HCT116 (cell line): ENCODE measurements at regions not wholly inside any gene's neighbourhood (a gene's known extent, or its start where the extent isn't known, plus 50 kb on each side); places are given as distances from the start of the nearest gene placed in this dataset.

Experiments
- ATAC-seq: fragments of 200-7000 bp; cut with Tn5 transposase; 2 replicates; pipeline ENCODE4 v1.9.1; 2020; ENCODE audit warnings: mild to moderate bottlenecking, moderate library complexity
- BruUV-seq: library from RNA; stranded (reverse); fragments of 400-500 nt; replicated peaks from 2 replicates; lab custom pipeline; 2021; lab: Mats Ljungman, UMichigan
- CTCF ChIA-PET: fragments of 300-600 bp; sonication (Branson Sonifier 250); formaldehyde crosslinking; loops from one replicate; lab custom pipeline; 2021; ENCODE audit warnings: antibody characterized with exemption; lab: Charles Lee
- POLR2A ChIA-PET: fragments of 300-600, 350-600 bp; sonication (Branson Sonifier 250); formaldehyde crosslinking; loops from one replicate; lab custom pipeline; 2021; ENCODE audit warnings: antibody characterized with exemption; lab: Charles Lee
- RAD21 ChIA-PET, 2 experiments: fragments of 300-600 bp; sonication (Branson Sonifier 250); formaldehyde crosslinking; loops; one replicate each; lab custom pipeline; 2023; ENCODE audit warnings: low total read pairs in 2 of 2; ENCODE audit not compliant: uncharacterized antibody in 2 of 2, unreplicated experiment in 2 of 2, low non-redundant PET in 1 of 2; lab: Charles Lee
- DNase-seq: peaks from one replicate; pipeline ENCODE4 v3.0.0-alpha.2; 2010; ENCODE audit warnings: low read depth, low spot score
- H2AFZ ChIP-seq: fragments of 200-600 bp; shearing (Covaris generic), sonication (generic); 2 replicates; pipeline ENCODE4 v1.6.1; 2017; ENCODE audit warnings: low read depth, mixed run types, mixed read lengths, antibody characterized with exemption, low read length; ENCODE audit not compliant: poor library complexity, severe bottlenecking
- H3K27ac ChIP-seq: 2 replicates; pipeline ENCODE4 v1.5.1; 2012; ENCODE audit warnings: low read depth, low read length
- H3K27me3 ChIP-seq: fragments of 200-600 bp; sonication (generic); 2 replicates; pipeline ENCODE4 v1.6.1; 2016; ENCODE audit warnings: mixed run types, low read length, mixed read lengths; ENCODE audit not compliant: insufficient read depth
- H3K36me3 ChIP-seq, 2 experiments: fragments of 200-500 bp in 1 of 2; fragments of 200-600 bp in 1 of 2; sonication (Bioruptor generic) in 1 of 2; sonication (generic) in 1 of 2; 2 replicates each; pipeline versions ENCODE4 v1.5.1 to v1.6.1; 2014 to 2016; ENCODE audit warnings: low read length in 2 of 2, inconsistent platforms in 1 of 2, mixed read lengths in 1 of 2, mixed run types in 1 of 2; ENCODE audit not compliant: insufficient read depth in 2 of 2, control insufficient read depth in 1 of 2
- H3K4me1 ChIP-seq, 2 experiments: fragments of 200-600 bp in 1 of 2; sonication (generic) in 1 of 2; 2 replicates each; pipeline versions ENCODE4 v1.5.1 to v1.6.1; 2012 to 2017; ENCODE audit warnings: low read length in 2 of 2, inconsistent platforms in 1 of 2, mild to moderate bottlenecking in 1 of 2, mixed read lengths in 1 of 2, mixed run types in 1 of 2, moderate library complexity in 1 of 2; ENCODE audit not compliant: insufficient read depth in 2 of 2, control insufficient read depth in 1 of 2
- H3K4me2 ChIP-seq: fragments of 200-600 bp; sonication (generic); 2 replicates; pipeline ENCODE4 v1.6.1; 2017; ENCODE audit warnings: mixed run types, low read length, mixed read lengths
- H3K4me3 ChIP-seq, 2 experiments: fragments of 200-600 bp in 1 of 2; sonication (generic) in 1 of 2; replicated peaks in 1 of 2; 2 replicates each; pipeline ENCODE4 v1.5.1; 2011 to 2016; ENCODE audit warnings: low read length in 2 of 2, control low read depth in 1 of 2, low read depth in 1 of 2, mild to moderate bottlenecking in 1 of 2, mixed read lengths in 1 of 2, mixed run types in 1 of 2
- H3K79me2 ChIP-seq: fragments of 200-600 bp; sonication (generic); 2 replicates; pipeline ENCODE4 v1.6.1; 2017; ENCODE audit warnings: mild to moderate bottlenecking, mixed run types, low read length, moderate library complexity, mixed read lengths; ENCODE audit not compliant: insufficient read depth
- H3K9ac ChIP-seq: fragments of 200-600 bp; sonication (generic); 2 replicates; pipeline ENCODE4 v1.6.1; 2016; ENCODE audit warnings: low read length, mixed read lengths
- H3K9me2 ChIP-seq: fragments of 200-600 bp; sonication (generic), shearing (Covaris generic); 2 replicates; pipeline ENCODE4 v1.6.1; 2017; ENCODE audit warnings: mixed run types, mild to moderate bottlenecking, moderate library complexity; ENCODE audit not compliant: insufficient read depth
- H3K9me3 ChIP-seq, 2 experiments: fragments of 200-500 bp in 1 of 2; fragments of 200-600 bp in 1 of 2; sonication (Bioruptor generic) in 1 of 2; sonication (generic) in 1 of 2; 2 replicates each; pipeline ENCODE4 v1.6.1; 2014 to 2017; ENCODE audit warnings: low read length in 2 of 2, mixed read lengths in 2 of 2, inconsistent platforms in 1 of 2, low read depth in 1 of 2, mild to moderate bottlenecking in 1 of 2, mixed run types in 1 of 2, moderate library complexity in 1 of 2; ENCODE audit not compliant: control insufficient read depth in 1 of 2, insufficient read depth in 1 of 2
- H4K20me1 ChIP-seq: fragments of 200-600 bp; sonication (generic), shearing (Covaris generic); 2 replicates; pipeline ENCODE4 v1.6.1; 2017; ENCODE audit warnings: mixed run types, mild to moderate bottlenecking, moderate library complexity; ENCODE audit not compliant: insufficient read depth
- CBX3 ChIP-seq: IDR thresholded peaks from 2 replicates; pipeline ENCODE4 v1.6.1; 2012; ENCODE audit warnings: low read depth
- CTCF ChIP-seq, 3 experiments: fragments of 200-600 bp in 1 of 3; sonication (generic) in 1 of 3; IDR thresholded peaks in 2 of 3; conservative IDR thresholded peaks in 1 of 3; 2 replicates each; pipeline ENCODE4 v1.5.1; 2012 to 2017; ENCODE audit warnings: low read depth in 2 of 3, low read length in 2 of 3, antibody characterized with exemption in 1 of 3, borderline replicate concordance in 1 of 3, control low read depth in 1 of 3, mild to moderate bottlenecking in 1 of 3, mixed read lengths in 1 of 3, mixed run types in 1 of 3, moderate library complexity in 1 of 3; ENCODE audit not compliant: insufficient read depth in 1 of 3
- EZH2 ChIP-seq: fragments of 200-600 bp; sonication (generic); IDR thresholded peaks from 2 replicates; pipeline ENCODE4 v1.6.1; 2017; ENCODE audit warnings: antibody characterized with exemption, mixed run types
- EZH2phosphoT487 ChIP-seq: fragments of 200-600 bp; IDR thresholded peaks from 2 replicates; pipeline ENCODE4 v1.6.1; 2018; ENCODE audit warnings: antibody characterized with exemption, borderline replicate concordance
- JUND ChIP-seq: IDR thresholded peaks from 2 replicates; pipeline ENCODE4 v1.6.1; 2012
- POLR2A ChIP-seq: IDR thresholded peaks from 2 replicates; pipeline ENCODE4 v1.7.0; 2011; ENCODE audit warnings: borderline replicate concordance; ENCODE audit not compliant: insufficient read depth, insufficient read length; ENCODE audit errors: extremely low read depth
- POLR2AphosphoS5 ChIP-seq: IDR thresholded peaks from 2 replicates; pipeline ENCODE4 v1.6.1; 2011; ENCODE audit warnings: mild to moderate bottlenecking, low read depth, low read length, moderate library complexity
- RAD21 ChIP-seq: IDR thresholded peaks from 2 replicates; pipeline ENCODE4 v1.6.1; 2012; ENCODE audit warnings: low read depth, mild to moderate bottlenecking
- SIN3A ChIP-seq: IDR thresholded peaks from 2 replicates; pipeline ENCODE4 v1.6.1; 2012; ENCODE audit warnings: low read depth
- SP1 ChIP-seq: IDR thresholded peaks from 2 replicates; pipeline ENCODE4 v1.6.1; 2012; ENCODE audit warnings: low read depth
- SRF ChIP-seq: IDR thresholded peaks from 2 replicates; pipeline ENCODE4 v1.6.1; 2012; ENCODE audit warnings: low read depth
- TCF7L2 ChIP-seq: IDR thresholded peaks from 2 replicates; pipeline ENCODE4 v1.7.0; 2011; ENCODE audit warnings: borderline replicate concordance, inconsistent platforms; ENCODE audit not compliant: insufficient read depth, insufficient read length; ENCODE audit errors: extremely low read depth
- YY1 ChIP-seq: IDR thresholded peaks from 2 replicates; pipeline ENCODE4 v1.6.1; 2011; ENCODE audit warnings: low read length, low read depth, moderate library complexity, mild to moderate bottlenecking; ENCODE audit not compliant: insufficient replicate concordance; ENCODE audit errors: extremely low read depth
- ZBTB33 ChIP-seq: IDR thresholded peaks from 2 replicates; pipeline ENCODE4 v1.6.1; 2011; ENCODE audit warnings: mild to moderate bottlenecking, low read length, moderate library complexity; ENCODE audit not compliant: insufficient replicate concordance; ENCODE audit errors: extremely low read depth
- ZNF274 ChIP-seq: fragments of 200-500 bp; sonication (Bioruptor generic); IDR thresholded peaks from 2 replicates; pipeline ENCODE4 v1.6.1; 2014; ENCODE audit warnings: mild to moderate bottlenecking, low read depth, low read length, inconsistent platforms
- intact Hi-C: fragments of 100-400 bp; cut with micrococcal nuclease; formaldehyde crosslinking; loops from 2 replicates; pipeline ENCODE4 v1.10.0; 2022

- Histone ChIP-seq H3K27ac (no peak overlapping the region), H3K9me2 (no peaks in the 10 kb centered on the region), H2AFZ (no peak overlapping the region), H4K20me1 (no peaks in the 10 kb centered on the region), H3K4me3 (no peak overlapping the region), H3K79me2 (no peaks in the 10 kb centered on the region), H3K36me3 (no peaks in the 10 kb centered on the region), H3K27me3 (no peaks in the 10 kb centered on the region), H3K9me3 (peaks cover 11 to 15% of the 10 kb centered on the region in 2 experiments; a peak in 2 of 4 replicates), H3K9ac (no peak overlapping the region), H3K4me2 (no peak overlapping the region), H3K4me1 (no peaks in the 10 kb centered on the region)
- BruUV-seq, result no TSS peak
- ATAC-seq, result no peak
- RAD21 ChIA-PET, result no interaction called here
- CTCF ChIA-PET, result no interaction called here
- intact Hi-C loops, result no loop called here
- POLR2A ChIA-PET, result no interaction called here
- TF ChIP-seq POLR2AphosphoS5 (no peak), CTCF (IDR thresholded peaks at IDR 0.05 in 2 of 3, conservative IDR thresholded peaks at IDR 0.05 in 1 of 3; ENCODE audit: borderline replicate concordance in 1 of 3, insufficient read depth in 1 of 3, low read depth in 2 of 3, low read length in 2 of 3) (no peak), CBX3 (no peak), ZNF274 (no peak), EZH2 (no peak), TCF7L2 (no peak), EZH2phosphoT487 (no peak), YY1 (no peak), RAD21 (no peak), SIN3A (no peak), JUND (no peak), SP1 (no peak), ZBTB33 (no peak), POLR2A (no peak), SRF (no peak)
- no peak for DNase-seq
Measured at GRCh38 chr5:30106596-30106995, 1086.9 kb upstream of the CDH6 start.
